K562 (cell line): ENCODE measurements at regions not wholly inside any gene's neighbourhood (a gene's known extent, or its start where the extent isn't known, plus 50 kb on each side); places are given as distances from the start of the nearest gene placed in this dataset.

Experiments
- ATAC-seq: fragments of 200-7000 bp; cut with Tn5 transposase; 3 replicates; pipeline ENCODE4 v1.9.1; 2020; ENCODE audit warnings: moderate library complexity
- BruUV-seq: library from RNA; stranded (reverse); fragments of 400-500 nt; replicated peaks from 2 replicates; lab custom pipeline; 2021; lab: Mats Ljungman, UMichigan
- CTCF ChIA-PET: fragments of 300-600 bp; formaldehyde crosslinking; extraction: SDS; loops from one replicate; lab custom pipeline; 2021; ENCODE audit warnings: low intra/inter-chr PET ratio; lab: Yijun Ruan, JAX
- POLR2A ChIA-PET: fragments of 300-600, 350-650 bp; sonication (Branson Sonifier 250); formaldehyde crosslinking; extraction: SDS; loops from one replicate; lab custom pipeline; 2021; ENCODE audit warnings: antibody characterized with exemption, inconsistent platforms; lab: Yijun Ruan, JAX
- DNase-seq, 4 experiments: peaks; one replicate each; pipeline versions ENCODE4 v3.0.0 to v3.0.0-alpha.2; 2011 to 2018; ENCODE audit warnings: low spot score in 3 of 4, mixed read lengths in 3 of 4; ENCODE audit errors: extremely low read depth in 1 of 4
- FAIRE-seq: peaks from 2 replicates; lab custom pipeline; 2011; peaks lifted over from hg19 to GRCh38; lab: Jason Lieb, UNC
- H2AFZ ChIP-seq: 2 replicates; pipeline ENCODE4 v1.6.0; 2011; ENCODE audit warnings: low read depth, low read length, control low read depth, inconsistent platforms
- H3K27ac ChIP-seq: fragments of 200-600 bp; 3 replicates; pipeline ENCODE4 v1.8.0; 2011; ENCODE audit warnings: low read depth, mild to moderate bottlenecking, control low read depth, inconsistent platforms, low read length, moderate library complexity, mixed read lengths; ENCODE audit errors: extremely low read depth
- H3K27me3 ChIP-seq, 2 experiments: fragments of 300-600 bp in 1 of 2; 2 replicates in 1 of 2; 3 replicates in 1 of 2; pipeline versions ENCODE4 v1.6.0 to v1.8.0; 2011; ENCODE audit warnings: inconsistent platforms in 2 of 2, low read length in 2 of 2, mild to moderate bottlenecking in 1 of 2, mixed read lengths in 1 of 2, moderate library complexity in 1 of 2; ENCODE audit not compliant: control insufficient read depth in 2 of 2, insufficient read depth in 2 of 2
- H3K36me3 ChIP-seq: fragments of 300-600 bp; 3 replicates; pipeline ENCODE4 v1.8.0; 2011; ENCODE audit warnings: mild to moderate bottlenecking, low read length, inconsistent platforms; ENCODE audit not compliant: control insufficient read depth, insufficient read depth
- H3K4me1 ChIP-seq, 2 experiments: fragments of 200-600 bp in 1 of 2; replicated peaks in 1 of 2; 2 replicates in 1 of 2; 3 replicates in 1 of 2; pipeline versions ENCODE4 v1.5.1 to v1.8.0; 2011; ENCODE audit warnings: inconsistent platforms in 2 of 2, low read length in 2 of 2, mild to moderate bottlenecking in 1 of 2, mixed read lengths in 1 of 2, moderate library complexity in 1 of 2; ENCODE audit not compliant: control insufficient read depth in 2 of 2, insufficient read depth in 2 of 2
- H3K4me2 ChIP-seq: 2 replicates; pipeline ENCODE4 v1.6.1; 2011; ENCODE audit warnings: low read length, control low read depth, inconsistent platforms, mixed read lengths; ENCODE audit not compliant: insufficient read depth
- H3K4me3 ChIP-seq: fragments of 200-600 bp; sonication (generic), shearing (Covaris generic); 2 replicates; pipeline ENCODE4 v1.5.1; 2016; ENCODE audit warnings: control low read depth, inconsistent platforms
- H3K79me2 ChIP-seq: fragments of 200-600 bp; 3 replicates; pipeline ENCODE4 v1.8.0; 2011; ENCODE audit warnings: low read length, inconsistent platforms; ENCODE audit not compliant: control insufficient read depth, insufficient read depth
- H3K9ac ChIP-seq, 2 experiments: 2 replicates each; pipeline versions ENCODE4 v1.6.0 to v1.6.1; 2011; ENCODE audit warnings: low read depth in 2 of 2, low read length in 2 of 2, control low read depth in 1 of 2, inconsistent platforms in 1 of 2, mild to moderate bottlenecking in 1 of 2, mixed read lengths in 1 of 2; ENCODE audit not compliant: insufficient read depth in 1 of 2
- H3K9me1 ChIP-seq: one replicate; pipeline ENCODE4 v1.6.0; 2011; ENCODE audit warnings: inconsistent platforms, mild to moderate bottlenecking, low read length, moderate library complexity; ENCODE audit not compliant: control insufficient read depth, insufficient read depth
- H3K9me3 ChIP-seq: replicated peaks from 2 replicates; pipeline ENCODE4 v1.5.1; 2011; ENCODE audit warnings: low read depth, low read length, inconsistent platforms; ENCODE audit not compliant: control insufficient read depth, insufficient read depth
- H4K20me1 ChIP-seq: replicated peaks from 2 replicates; pipeline ENCODE4 v1.6.1; 2011; ENCODE audit warnings: low read length, inconsistent platforms, mixed read lengths; ENCODE audit not compliant: control insufficient read depth, insufficient read depth
- FOXA3 ChIP-seq, 2 experiments: fragments of 450-650 bp in 1 of 2; sonication (generic) in 1 of 2; formaldehyde crosslinking; IDR thresholded peaks in 1 of 2; conservative IDR thresholded peaks in 1 of 2; 2 replicates each; pipeline versions ENCODE4 v1.4.0 to v1.8.0; 2020 to 2022; ENCODE audit warnings: mild to moderate bottlenecking in 2 of 2, missing genetic modification reagents in 1 of 2
- KLF1 ChIP-seq: fragments of 450-650 bp; IDR thresholded peaks from 2 replicates; pipeline ENCODE4 v1.6.1; 2016; ENCODE audit warnings: missing genetic modification characterization, missing compliant biosample characterization
- MECOM ChIP-seq: fragments of 250-450 bp; sonication (Bioruptor Pico); IDR thresholded peaks from 2 replicates; pipeline ENCODE4 v1.8.0; 2022; ENCODE audit warnings: inconsistent platforms
- MTA2 ChIP-seq: fragments of 450-650 bp; IDR thresholded peaks from 2 replicates; pipeline ENCODE4 v1.6.1; 2016; ENCODE audit warnings: low read depth
- NCOA1 ChIP-seq: fragments of 450-650 bp; IDR thresholded peaks from 2 replicates; pipeline ENCODE4 v1.6.1; 2016; ENCODE audit warnings: low read depth
- NFIX ChIP-seq: fragments of 250-450 bp; sonication (Bioruptor Pico); IDR thresholded peaks from 2 replicates; pipeline ENCODE4 v1.4.0; 2020; ENCODE audit warnings: low read depth, mild to moderate bottlenecking, moderate library complexity
- OTX1 ChIP-seq: fragments of 450-650 bp; formaldehyde crosslinking; IDR thresholded peaks from 2 replicates; pipeline ENCODE4 v1.4.0; 2022; ENCODE audit warnings: mild to moderate bottlenecking
- TBL1XR1 ChIP-seq, 2 experiments: IDR thresholded peaks; 2 replicates each; pipeline ENCODE4 v1.6.1; 2012; ENCODE audit warnings: improper control_type of control experiment in 2 of 2, low read length in 2 of 2, mild to moderate bottlenecking in 1 of 2
- TBP ChIP-seq: optimal IDR thresholded peaks from 2 replicates; pipeline ENCODE3; 2011; ENCODE audit warnings: low read depth, low read length, improper control_type of control experiment
- ZNF3 ChIP-seq: fragments of 250-450 bp; sonication (Bioruptor Pico); IDR thresholded peaks from 2 replicates; pipeline ENCODE4 v1.5.0; 2021; ENCODE audit warnings: mild to moderate bottlenecking, moderate library complexity
- WGBS: fragments of 100-300 bp; shearing (Covaris generic); methylation state at CpG from one replicate; pipeline ENCODE4 v1.1.6; 2016; ENCODE audit warnings: low coverage, mixed read lengths; ENCODE audit not compliant: insufficient coverage; ENCODE audit errors: missing lambda C conversion rate; 5-methylcytosine and 5-hydroxymethylcytosine counted together
- in situ Hi-C: fragments of 300-500 bp; cut with MboI; formaldehyde crosslinking; loops from 4 replicates; pipeline ENCODE4 v1.15.0; 2018; ENCODE audit warnings: inconsistent platforms, mixed read lengths
- intact Hi-C: fragments of 100-400 bp; cut with micrococcal nuclease; formaldehyde crosslinking; loops from 2 replicates; pipeline ENCODE4 v1.14.2; 2022
- TF ChIP-seq, protein P1 (sequence below): fragments of 200-600 bp; sonication (generic); IDR thresholded peaks from one replicate; pipeline ENCODE4 v1.6.1; 2012; ENCODE audit warnings: mild to moderate bottlenecking, low read depth, low read length, inconsistent platforms
- TF ChIP-seq, protein P2 (sequence below): sonication (generic); formaldehyde crosslinking; IDR thresholded peaks from 2 replicates; pipeline ENCODE4 v1.8.0; 2023; ENCODE audit warnings: mild to moderate bottlenecking, missing genetic modification reagents

DNA sequence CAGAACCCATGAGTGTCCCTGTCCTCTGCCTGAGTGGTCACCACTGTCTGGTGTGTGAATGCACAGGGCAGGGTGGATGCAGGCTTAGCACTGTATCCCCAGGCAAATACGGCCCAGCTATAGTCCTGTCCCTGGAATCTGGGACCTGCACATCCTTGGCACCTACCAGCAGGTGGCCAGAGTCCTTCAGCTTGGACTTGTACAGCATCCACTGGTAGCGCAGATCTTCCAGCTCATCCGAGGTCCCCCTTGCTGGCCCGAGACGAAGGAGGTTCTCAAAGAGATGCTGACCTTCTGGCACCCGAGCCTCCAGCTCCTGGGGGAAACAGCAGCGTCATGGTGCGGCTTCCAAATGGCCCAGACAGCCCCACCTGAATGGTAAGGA, 83.4 kb downstream of the SYNE3 start:
- in situ Hi-C loops: no loop called here
- FAIRE-seq: no peak
- no peak overlapping the region; a peak in 1 of 4 replicates for H3K9ac ChIP-seq
- H3K4me1 ChIP-seq: no peaks in the 10 kb centered on the region; a peak in 1 of 5 replicates
- POLR2A ChIA-PET: interaction anchor here (0.7 kb wide), 2 partner anchors 52 to 1032 kb away, joined by 3 read pairs; no protein-coding TSS in a partner anchor
- no peaks in the 10 kb centered on the region for H3K9me3 ChIP-seq
- no peaks in the 10 kb centered on the region for H3K79me2 ChIP-seq
- no peaks in the 10 kb centered on the region for H3K9me1 ChIP-seq
- H3K4me2 ChIP-seq: no peak overlapping the region
- peaks cover 0 to 8% of the 10 kb centered on the region in 2 experiments; a peak in 2 of 5 replicates for H3K27me3 ChIP-seq
- intact Hi-C loops: loop anchor here (2.0 to 10.0 kb wide), 2 partner anchors 208 to 744 kb away; no protein-coding TSS in a partner anchor
- CTCF ChIA-PET: interaction anchor here (0.6 kb wide), 1 partner anchor 179 kb away, joined by 3 read pairs; no protein-coding TSS in a partner anchor
- H4K20me1 ChIP-seq: peaks cover 5% of the 10 kb centered on the region; the same call in 1 of the 2 replicates
- no peak overlapping the region for H3K27ac ChIP-seq
- WGBS: 32% methylated on average over 8 of the region's 8 CpGs
- ATAC-seq: no peak
- H3K4me3 ChIP-seq: no peak overlapping the region
- H2AFZ ChIP-seq: no peak overlapping the region
- H3K36me3 ChIP-seq: no peaks in the 10 kb centered on the region
- BruUV-seq: no TSS peak
- no peak for DNase-seq
- TF ChIP-seq, protein P1, sequence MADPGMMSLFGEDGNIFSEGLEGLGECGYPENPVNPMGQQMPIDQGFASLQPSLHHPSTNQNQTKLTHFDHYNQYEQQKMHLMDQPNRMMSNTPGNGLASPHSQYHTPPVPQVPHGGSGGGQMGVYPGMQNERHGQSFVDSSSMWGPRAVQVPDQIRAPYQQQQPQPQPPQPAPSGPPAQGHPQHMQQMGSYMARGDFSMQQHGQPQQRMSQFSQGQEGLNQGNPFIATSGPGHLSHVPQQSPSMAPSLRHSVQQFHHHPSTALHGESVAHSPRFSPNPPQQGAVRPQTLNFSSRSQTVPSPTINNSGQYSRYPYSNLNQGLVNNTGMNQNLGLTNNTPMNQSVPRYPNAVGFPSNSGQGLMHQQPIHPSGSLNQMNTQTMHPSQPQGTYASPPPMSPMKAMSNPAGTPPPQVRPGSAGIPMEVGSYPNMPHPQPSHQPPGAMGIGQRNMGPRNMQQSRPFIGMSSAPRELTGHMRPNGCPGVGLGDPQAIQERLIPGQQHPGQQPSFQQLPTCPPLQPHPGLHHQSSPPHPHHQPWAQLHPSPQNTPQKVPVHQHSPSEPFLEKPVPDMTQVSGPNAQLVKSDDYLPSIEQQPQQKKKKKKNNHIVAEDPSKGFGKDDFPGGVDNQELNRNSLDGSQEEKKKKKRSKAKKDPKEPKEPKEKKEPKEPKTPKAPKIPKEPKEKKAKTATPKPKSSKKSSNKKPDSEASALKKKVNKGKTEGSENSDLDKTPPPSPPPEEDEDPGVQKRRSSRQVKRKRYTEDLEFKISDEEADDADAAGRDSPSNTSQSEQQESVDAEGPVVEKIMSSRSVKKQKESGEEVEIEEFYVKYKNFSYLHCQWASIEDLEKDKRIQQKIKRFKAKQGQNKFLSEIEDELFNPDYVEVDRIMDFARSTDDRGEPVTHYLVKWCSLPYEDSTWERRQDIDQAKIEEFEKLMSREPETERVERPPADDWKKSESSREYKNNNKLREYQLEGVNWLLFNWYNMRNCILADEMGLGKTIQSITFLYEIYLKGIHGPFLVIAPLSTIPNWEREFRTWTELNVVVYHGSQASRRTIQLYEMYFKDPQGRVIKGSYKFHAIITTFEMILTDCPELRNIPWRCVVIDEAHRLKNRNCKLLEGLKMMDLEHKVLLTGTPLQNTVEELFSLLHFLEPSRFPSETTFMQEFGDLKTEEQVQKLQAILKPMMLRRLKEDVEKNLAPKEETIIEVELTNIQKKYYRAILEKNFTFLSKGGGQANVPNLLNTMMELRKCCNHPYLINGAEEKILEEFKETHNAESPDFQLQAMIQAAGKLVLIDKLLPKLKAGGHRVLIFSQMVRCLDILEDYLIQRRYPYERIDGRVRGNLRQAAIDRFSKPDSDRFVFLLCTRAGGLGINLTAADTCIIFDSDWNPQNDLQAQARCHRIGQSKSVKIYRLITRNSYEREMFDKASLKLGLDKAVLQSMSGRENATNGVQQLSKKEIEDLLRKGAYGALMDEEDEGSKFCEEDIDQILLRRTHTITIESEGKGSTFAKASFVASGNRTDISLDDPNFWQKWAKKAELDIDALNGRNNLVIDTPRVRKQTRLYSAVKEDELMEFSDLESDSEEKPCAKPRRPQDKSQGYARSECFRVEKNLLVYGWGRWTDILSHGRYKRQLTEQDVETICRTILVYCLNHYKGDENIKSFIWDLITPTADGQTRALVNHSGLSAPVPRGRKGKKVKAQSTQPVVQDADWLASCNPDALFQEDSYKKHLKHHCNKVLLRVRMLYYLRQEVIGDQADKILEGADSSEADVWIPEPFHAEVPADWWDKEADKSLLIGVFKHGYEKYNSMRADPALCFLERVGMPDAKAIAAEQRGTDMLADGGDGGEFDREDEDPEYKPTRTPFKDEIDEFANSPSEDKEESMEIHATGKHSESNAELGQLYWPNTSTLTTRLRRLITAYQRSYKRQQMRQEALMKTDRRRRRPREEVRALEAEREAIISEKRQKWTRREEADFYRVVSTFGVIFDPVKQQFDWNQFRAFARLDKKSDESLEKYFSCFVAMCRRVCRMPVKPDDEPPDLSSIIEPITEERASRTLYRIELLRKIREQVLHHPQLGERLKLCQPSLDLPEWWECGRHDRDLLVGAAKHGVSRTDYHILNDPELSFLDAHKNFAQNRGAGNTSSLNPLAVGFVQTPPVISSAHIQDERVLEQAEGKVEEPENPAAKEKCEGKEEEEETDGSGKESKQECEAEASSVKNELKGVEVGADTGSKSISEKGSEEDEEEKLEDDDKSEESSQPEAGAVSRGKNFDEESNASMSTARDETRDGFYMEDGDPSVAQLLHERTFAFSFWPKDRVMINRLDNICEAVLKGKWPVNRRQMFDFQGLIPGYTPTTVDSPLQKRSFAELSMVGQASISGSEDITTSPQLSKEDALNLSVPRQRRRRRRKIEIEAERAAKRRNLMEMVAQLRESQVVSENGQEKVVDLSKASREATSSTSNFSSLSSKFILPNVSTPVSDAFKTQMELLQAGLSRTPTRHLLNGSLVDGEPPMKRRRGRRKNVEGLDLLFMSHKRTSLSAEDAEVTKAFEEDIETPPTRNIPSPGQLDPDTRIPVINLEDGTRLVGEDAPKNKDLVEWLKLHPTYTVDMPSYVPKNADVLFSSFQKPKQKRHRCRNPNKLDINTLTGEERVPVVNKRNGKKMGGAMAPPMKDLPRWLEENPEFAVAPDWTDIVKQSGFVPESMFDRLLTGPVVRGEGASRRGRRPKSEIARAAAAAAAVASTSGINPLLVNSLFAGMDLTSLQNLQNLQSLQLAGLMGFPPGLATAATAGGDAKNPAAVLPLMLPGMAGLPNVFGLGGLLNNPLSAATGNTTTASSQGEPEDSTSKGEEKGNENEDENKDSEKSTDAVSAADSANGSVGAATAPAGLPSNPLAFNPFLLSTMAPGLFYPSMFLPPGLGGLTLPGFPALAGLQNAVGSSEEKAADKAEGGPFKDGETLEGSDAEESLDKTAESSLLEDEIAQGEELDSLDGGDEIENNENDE: no peak
- no peak for TF ChIP-seq KLF1 (tag)
- TF ChIP-seq NFIX: no peak
- TF ChIP-seq ZNF3 (CRISPR knock-in tag): no peak
- no peak for TF ChIP-seq NCOA1
- TF ChIP-seq MTA2: no peak
- TF ChIP-seq TBP: no peak
- TF ChIP-seq, protein P2, sequence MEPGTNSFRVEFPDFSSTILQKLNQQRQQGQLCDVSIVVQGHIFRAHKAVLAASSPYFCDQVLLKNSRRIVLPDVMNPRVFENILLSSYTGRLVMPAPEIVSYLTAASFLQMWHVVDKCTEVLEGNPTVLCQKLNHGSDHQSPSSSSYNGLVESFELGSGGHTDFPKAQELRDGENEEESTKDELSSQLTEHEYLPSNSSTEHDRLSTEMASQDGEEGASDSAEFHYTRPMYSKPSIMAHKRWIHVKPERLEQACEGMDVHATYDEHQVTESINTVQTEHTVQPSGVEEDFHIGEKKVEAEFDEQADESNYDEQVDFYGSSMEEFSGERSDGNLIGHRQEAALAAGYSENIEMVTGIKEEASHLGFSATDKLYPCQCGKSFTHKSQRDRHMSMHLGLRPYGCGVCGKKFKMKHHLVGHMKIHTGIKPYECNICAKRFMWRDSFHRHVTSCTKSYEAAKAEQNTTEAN (CRISPR knock-in tag): no peak
- no peak for TF ChIP-seq MECOM (CRISPR knock-in tag)
- no peak for TF ChIP-seq OTX1
- no peak for TF ChIP-seq FOXA3 (CRISPR knock-in tag; conservative IDR thresholded peaks at IDR 0.05 in 1 of 2, IDR thresholded peaks at IDR 0.05 in 1 of 2)
- no peak for TF ChIP-seq TBL1XR1 (IDR thresholded peaks at IDR 0.05; ENCODE audit: low read length in 2 of 2)
